ENCODE measurements at regions not wholly inside any gene's neighbourhood (a gene's known extent, or its start where the extent isn't known, plus 50 kb on each side); places are given as distances from the start of the nearest gene placed in this dataset.

DNA sequence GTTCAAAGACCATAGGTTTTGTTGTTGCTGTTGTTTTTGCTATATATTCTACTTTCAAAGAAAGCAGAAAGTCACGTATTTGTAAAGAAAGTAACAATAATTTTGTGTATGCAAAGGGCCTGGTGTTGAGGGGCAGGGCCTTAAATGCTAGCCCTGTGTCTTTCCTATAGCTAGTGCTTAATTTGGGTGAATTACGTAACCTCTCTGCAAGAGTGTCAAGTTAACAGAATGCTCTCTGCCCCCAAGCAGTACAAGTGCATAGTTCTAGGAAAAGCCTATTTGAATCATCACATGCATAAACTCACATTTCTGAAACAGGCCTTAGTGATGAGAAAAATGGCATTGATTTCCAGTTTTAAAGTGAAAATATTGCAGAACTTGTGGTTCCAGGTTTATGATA is 663.6 kb downstream of the STIM2 start:
- TF ChIP-seq CTCF (conservative IDR thresholded peaks at IDR 0.05 in 1 of 2, IDR thresholded peaks at IDR 0.05 in 1 of 2; ENCODE audit: low read depth in 1 of 2, low read length in 2 of 2) (no peak), EZH2 (IDR thresholded peaks at IDR 0.05; ENCODE audit: low read length, missing control alignments) (no peak)

Data from fibroblast of lung (primary cell).